SK-N-SH treated with all-trans-retinoic acid at 6 μM for 48 hours (cell line): ENCODE measurements at regions not wholly inside any gene's neighbourhood (a gene's known extent, or its start where the extent isn't known, plus 50 kb on each side); places are given as distances from the start of the nearest gene placed in this dataset.

Experiments
- ATAC-seq: fragments of 200-7000 bp; cut with Tn5 transposase; 3 replicates; pipeline ENCODE4 v1.9.1; 2020; ENCODE audit warnings: mild to moderate bottlenecking, moderate library complexity
- ARNTL ChIP-seq: fragments of 450-650 bp; formaldehyde crosslinking; IDR thresholded peaks from 2 replicates; pipeline ENCODE4 v1.5.0; 2020; ENCODE audit warnings: low read depth, mild to moderate bottlenecking, moderate library complexity, borderline replicate concordance
- BACH2 ChIP-seq: fragments of 250-450 bp; sonication (Bioruptor Pico); IDR thresholded peaks from 2 replicates; pipeline ENCODE4 v1.9.0; 2021; ENCODE audit warnings: mild to moderate bottlenecking, borderline replicate concordance
- ESRRG ChIP-seq: fragments of 250-450 bp; sonication (Bioruptor Pico); IDR thresholded peaks from 2 replicates; pipeline ENCODE4 v1.6.1; 2021; ENCODE audit warnings: mild to moderate bottlenecking
- GLIS3 ChIP-seq: fragments of 250-450 bp; sonication (Bioruptor Pico); IDR thresholded peaks from 2 replicates; pipeline ENCODE4 v1.5.0; 2020; ENCODE audit warnings: mild to moderate bottlenecking, moderate library complexity
- ISL1 ChIP-seq: fragments of 250-450 bp; sonication (Bioruptor Pico); IDR thresholded peaks from 2 replicates; pipeline ENCODE4 v2.1.2; 2022; ENCODE audit warnings: mild to moderate bottlenecking, moderate library complexity
- OSR1 ChIP-seq: fragments of 250-450 bp; sonication (Bioruptor Pico); IDR thresholded peaks from 2 replicates; pipeline ENCODE4 v1.8.0; 2022; ENCODE audit warnings: moderate library complexity, mild to moderate bottlenecking, inconsistent platforms
- RARB ChIP-seq: fragments of 250-450 bp; sonication (Bioruptor Pico); IDR thresholded peaks from 2 replicates; pipeline ENCODE4 v1.8.0; 2021; ENCODE audit warnings: mild to moderate bottlenecking, moderate library complexity
- SNAI2 ChIP-seq: fragments of 250-450 bp; sonication (Bioruptor Pico); IDR thresholded peaks from 2 replicates; pipeline ENCODE4 v1.5.0; 2020; ENCODE audit warnings: mild to moderate bottlenecking, moderate library complexity
- TCF4 ChIP-seq: fragments of 250-450 bp; sonication (Bioruptor Pico); IDR thresholded peaks from 2 replicates; pipeline ENCODE4 v1.8.0; 2021; ENCODE audit warnings: mild to moderate bottlenecking, moderate library complexity, borderline replicate concordance
- TOX ChIP-seq: fragments of 250-450 bp; sonication (Bioruptor Pico); IDR thresholded peaks from 2 replicates; pipeline ENCODE4 v1.8.0; 2021; ENCODE audit warnings: mild to moderate bottlenecking, moderate library complexity, borderline replicate concordance
- ZC3H10 ChIP-seq: fragments of 250-450 bp; sonication (Bioruptor Pico); IDR thresholded peaks from 2 replicates; pipeline ENCODE4 v1.5.1; 2021; ENCODE audit warnings: mild to moderate bottlenecking, moderate library complexity
- ZFP3 ChIP-seq: fragments of 250-450 bp; sonication (Bioruptor Pico); IDR thresholded peaks from 2 replicates; pipeline ENCODE4 v1.5.0; 2020; ENCODE audit warnings: mild to moderate bottlenecking, moderate library complexity
- ZFP30 ChIP-seq: fragments of 450-650 bp; formaldehyde crosslinking; IDR thresholded peaks from 2 replicates; pipeline ENCODE4 v1.5.0; 2022; ENCODE audit warnings: mild to moderate bottlenecking, moderate library complexity
- ZNF565 ChIP-seq: fragments of 450-650 bp; formaldehyde crosslinking; conservative IDR thresholded peaks from 2 replicates; pipeline ENCODE4 v1.5.0; 2020; ENCODE audit warnings: low read depth, mild to moderate bottlenecking, moderate library complexity
- ZNF70 ChIP-seq: fragments of 450-650 bp; formaldehyde crosslinking; IDR thresholded peaks from 2 replicates; pipeline ENCODE4 v1.5.0; 2020; ENCODE audit warnings: mild to moderate bottlenecking, moderate library complexity
- ZNF8 ChIP-seq: fragments of 450-650 bp; formaldehyde crosslinking; IDR thresholded peaks from 2 replicates; pipeline ENCODE4 v1.5.0; 2020; ENCODE audit warnings: mild to moderate bottlenecking, moderate library complexity
- TF ChIP-seq, protein P1 (sequence below): fragments of 250-450 bp; sonication (Bioruptor Pico); IDR thresholded peaks from 2 replicates; pipeline ENCODE4 v1.8.0; 2021; ENCODE audit warnings: low read depth, mild to moderate bottlenecking, moderate library complexity, borderline replicate concordance
- TF ChIP-seq, protein P2 (sequence below): fragments of 250-450 bp; sonication (Bioruptor Pico); IDR thresholded peaks from 2 replicates; pipeline ENCODE4 v1.8.0; 2020; ENCODE audit warnings: mild to moderate bottlenecking, moderate library complexity, borderline replicate concordance
- TF ChIP-seq, protein P3 (sequence below): fragments of 250-450 bp; sonication (Bioruptor Pico); IDR thresholded peaks from 2 replicates; pipeline ENCODE4 v1.5.1; 2021; ENCODE audit warnings: mild to moderate bottlenecking, moderate library complexity
- TF ChIP-seq, protein P4 (sequence below): fragments of 250-450 bp; sonication (Bioruptor Pico); IDR thresholded peaks from 2 replicates; pipeline ENCODE4 v1.5.0; 2020; ENCODE audit warnings: mild to moderate bottlenecking, moderate library complexity
- TF ChIP-seq, protein P5 (sequence below): fragments of 250-450 bp; sonication (Bioruptor Pico); IDR thresholded peaks from 2 replicates; pipeline ENCODE4 v1.5.1; 2020; ENCODE audit warnings: low read depth, mild to moderate bottlenecking, moderate library complexity

DNA sequence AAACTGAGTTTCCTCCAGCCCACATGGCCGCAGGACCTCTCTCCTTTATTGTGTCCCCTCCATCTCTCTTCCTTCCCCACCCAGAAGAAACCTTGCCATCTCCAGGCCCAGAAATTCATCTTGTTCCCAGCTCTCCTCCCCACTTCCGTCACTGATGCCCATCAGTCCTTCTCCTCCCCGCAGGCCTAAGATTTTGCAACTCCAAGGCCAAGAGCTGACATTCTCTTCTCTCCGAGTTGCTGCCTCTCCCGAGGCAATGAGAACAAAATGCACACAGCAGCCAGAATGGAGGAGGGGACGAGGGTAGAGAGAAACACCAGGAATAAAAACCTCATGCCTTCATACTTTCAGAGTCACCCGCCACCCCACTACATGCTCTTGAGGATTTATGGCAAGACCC lies 526.5 kb upstream of the PROK2 start:
- ATAC-seq: no peak
- TF ChIP-seq, protein P1, sequence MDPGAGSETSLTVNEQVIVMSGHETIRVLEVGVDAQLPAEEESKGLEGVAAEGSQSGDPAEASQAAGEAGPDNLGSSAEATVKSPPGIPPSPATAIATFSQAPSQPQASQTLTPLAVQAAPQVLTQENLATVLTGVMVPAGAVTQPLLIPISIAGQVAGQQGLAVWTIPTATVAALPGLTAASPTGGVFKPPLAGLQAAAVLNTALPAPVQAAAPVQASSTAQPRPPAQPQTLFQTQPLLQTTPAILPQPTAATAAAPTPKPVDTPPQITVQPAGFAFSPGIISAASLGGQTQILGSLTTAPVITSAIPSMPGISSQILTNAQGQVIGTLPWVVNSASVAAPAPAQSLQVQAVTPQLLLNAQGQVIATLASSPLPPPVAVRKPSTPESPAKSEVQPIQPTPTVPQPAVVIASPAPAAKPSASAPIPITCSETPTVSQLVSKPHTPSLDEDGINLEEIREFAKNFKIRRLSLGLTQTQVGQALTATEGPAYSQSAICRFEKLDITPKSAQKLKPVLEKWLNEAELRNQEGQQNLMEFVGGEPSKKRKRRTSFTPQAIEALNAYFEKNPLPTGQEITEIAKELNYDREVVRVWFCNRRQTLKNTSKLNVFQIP (CRISPR knock-in tag): no peak
- TF ChIP-seq, protein P2, sequence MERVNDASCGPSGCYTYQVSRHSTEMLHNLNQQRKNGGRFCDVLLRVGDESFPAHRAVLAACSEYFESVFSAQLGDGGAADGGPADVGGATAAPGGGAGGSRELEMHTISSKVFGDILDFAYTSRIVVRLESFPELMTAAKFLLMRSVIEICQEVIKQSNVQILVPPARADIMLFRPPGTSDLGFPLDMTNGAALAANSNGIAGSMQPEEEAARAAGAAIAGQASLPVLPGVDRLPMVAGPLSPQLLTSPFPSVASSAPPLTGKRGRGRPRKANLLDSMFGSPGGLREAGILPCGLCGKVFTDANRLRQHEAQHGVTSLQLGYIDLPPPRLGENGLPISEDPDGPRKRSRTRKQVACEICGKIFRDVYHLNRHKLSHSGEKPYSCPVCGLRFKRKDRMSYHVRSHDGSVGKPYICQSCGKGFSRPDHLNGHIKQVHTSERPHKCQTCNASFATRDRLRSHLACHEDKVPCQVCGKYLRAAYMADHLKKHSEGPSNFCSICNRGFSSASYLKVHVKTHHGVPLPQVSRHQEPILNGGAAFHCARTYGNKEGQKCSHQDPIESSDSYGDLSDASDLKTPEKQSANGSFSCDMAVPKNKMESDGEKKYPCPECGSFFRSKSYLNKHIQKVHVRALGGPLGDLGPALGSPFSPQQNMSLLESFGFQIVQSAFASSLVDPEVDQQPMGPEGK (CRISPR knock-in tag): no peak
- TF ChIP-seq ARNTL (CRISPR knock-in tag): no peak
- TF ChIP-seq ZNF565 (CRISPR knock-in tag): no peak
- no peak for TF ChIP-seq ZNF70 (CRISPR knock-in tag)
- no peak for TF ChIP-seq ZC3H10 (CRISPR knock-in tag)
- TF ChIP-seq ZFP30 (CRISPR knock-in tag): no peak
- TF ChIP-seq ZNF8 (CRISPR knock-in tag): no peak
- TF ChIP-seq TCF4 (CRISPR knock-in tag): no peak
- TF ChIP-seq SNAI2: no peak
- TF ChIP-seq OSR1 (CRISPR knock-in tag): no peak
- TF ChIP-seq, protein P3, sequence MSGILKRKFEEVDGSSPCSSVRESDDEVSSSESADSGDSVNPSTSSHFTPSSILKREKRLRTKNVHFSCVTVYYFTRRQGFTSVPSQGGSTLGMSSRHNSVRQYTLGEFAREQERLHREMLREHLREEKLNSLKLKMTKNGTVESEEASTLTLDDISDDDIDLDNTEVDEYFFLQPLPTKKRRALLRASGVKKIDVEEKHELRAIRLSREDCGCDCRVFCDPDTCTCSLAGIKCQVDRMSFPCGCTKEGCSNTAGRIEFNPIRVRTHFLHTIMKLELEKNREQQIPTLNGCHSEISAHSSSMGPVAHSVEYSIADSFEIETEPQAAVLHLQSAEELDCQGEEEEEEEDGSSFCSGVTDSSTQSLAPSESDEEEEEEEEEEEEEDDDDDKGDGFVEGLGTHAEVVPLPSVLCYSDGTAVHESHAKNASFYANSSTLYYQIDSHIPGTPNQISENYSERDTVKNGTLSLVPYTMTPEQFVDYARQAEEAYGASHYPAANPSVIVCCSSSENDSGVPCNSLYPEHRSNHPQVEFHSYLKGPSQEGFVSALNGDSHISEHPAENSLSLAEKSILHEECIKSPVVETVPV: no peak
- TF ChIP-seq RARB (CRISPR knock-in tag): no peak
- no peak for TF ChIP-seq ISL1 (CRISPR knock-in tag)
- no peak for TF ChIP-seq ZFP3 (CRISPR knock-in tag)
- no peak for TF ChIP-seq BACH2 (CRISPR knock-in tag)
- TF ChIP-seq, protein P4, sequence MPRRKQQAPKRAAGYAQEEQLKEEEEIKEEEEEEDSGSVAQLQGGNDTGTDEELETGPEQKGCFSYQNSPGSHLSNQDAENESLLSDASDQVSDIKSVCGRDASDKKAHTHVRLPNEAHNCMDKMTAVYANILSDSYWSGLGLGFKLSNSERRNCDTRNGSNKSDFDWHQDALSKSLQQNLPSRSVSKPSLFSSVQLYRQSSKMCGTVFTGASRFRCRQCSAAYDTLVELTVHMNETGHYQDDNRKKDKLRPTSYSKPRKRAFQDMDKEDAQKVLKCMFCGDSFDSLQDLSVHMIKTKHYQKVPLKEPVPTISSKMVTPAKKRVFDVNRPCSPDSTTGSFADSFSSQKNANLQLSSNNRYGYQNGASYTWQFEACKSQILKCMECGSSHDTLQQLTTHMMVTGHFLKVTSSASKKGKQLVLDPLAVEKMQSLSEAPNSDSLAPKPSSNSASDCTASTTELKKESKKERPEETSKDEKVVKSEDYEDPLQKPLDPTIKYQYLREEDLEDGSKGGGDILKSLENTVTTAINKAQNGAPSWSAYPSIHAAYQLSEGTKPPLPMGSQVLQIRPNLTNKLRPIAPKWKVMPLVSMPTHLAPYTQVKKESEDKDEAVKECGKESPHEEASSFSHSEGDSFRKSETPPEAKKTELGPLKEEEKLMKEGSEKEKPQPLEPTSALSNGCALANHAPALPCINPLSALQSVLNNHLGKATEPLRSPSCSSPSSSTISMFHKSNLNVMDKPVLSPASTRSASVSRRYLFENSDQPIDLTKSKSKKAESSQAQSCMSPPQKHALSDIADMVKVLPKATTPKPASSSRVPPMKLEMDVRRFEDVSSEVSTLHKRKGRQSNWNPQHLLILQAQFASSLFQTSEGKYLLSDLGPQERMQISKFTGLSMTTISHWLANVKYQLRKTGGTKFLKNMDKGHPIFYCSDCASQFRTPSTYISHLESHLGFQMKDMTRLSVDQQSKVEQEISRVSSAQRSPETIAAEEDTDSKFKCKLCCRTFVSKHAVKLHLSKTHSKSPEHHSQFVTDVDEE: no peak
- TF ChIP-seq, all 23 proteins: peak for 0

DNA sequence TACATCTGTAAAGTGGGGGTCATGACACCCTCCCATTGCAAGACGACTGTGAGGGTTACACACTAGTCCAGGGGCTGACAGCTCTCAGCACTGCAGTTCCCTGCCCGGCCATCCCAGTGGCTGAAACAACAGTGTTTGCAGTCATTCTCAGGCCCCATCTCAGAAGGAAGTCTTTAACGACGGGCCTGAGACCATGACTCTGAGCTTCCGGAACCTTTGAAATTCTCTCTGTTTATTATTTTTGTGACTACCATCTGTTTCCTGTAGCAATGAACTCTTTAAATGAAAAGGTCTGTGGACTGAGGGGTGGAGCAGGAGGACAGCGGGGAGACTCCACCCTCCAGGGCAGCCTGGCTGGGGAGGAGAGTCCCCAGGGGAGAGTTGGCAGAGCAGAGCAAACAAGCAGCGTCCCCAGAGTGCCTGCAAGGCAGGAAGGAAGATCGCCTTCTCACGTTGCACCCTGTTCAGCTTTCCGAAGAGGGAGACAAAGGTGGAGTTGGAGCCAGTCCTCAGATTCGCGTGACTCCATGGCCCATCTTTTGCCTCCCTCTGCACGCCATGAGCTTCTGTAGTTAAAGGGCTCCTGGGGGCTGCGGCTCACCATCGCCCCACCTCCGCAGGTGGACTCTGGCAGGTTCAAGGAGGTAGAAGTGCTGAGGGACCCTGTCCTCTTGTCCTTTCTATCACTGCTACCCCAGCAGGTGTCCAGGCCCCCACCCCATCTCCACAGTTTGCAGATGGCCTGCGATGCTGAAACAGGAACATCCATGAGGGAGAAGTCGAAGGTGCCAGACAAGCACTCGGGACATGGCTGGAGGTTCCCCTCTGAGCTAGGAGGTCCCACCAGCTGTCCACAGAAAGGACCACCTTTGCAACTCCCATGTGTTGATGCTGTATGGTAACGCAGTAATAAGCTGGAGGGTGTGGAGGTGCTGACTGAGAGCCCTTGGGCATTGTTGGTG lies 525.8 kb upstream of the PROK2 start:
- ATAC-seq: peak; percentile 66

More for the DNA sequence above, 525.8 kb upstream of the PROK2 start:
- no peak for TF ChIP-seq OSR1 (CRISPR knock-in tag)
- TF ChIP-seq ESRRG: no peak
- TF ChIP-seq, protein P1 (CRISPR knock-in tag): no peak
- no peak for TF ChIP-seq ZFP30 (CRISPR knock-in tag)
- TF ChIP-seq, protein P2 (CRISPR knock-in tag): no peak
- TF ChIP-seq TOX (CRISPR knock-in tag): no peak
- TF ChIP-seq ISL1 (CRISPR knock-in tag): no peak
- TF ChIP-seq, protein P3: no peak
- no peak for TF ChIP-seq ZFP3 (CRISPR knock-in tag)
- TF ChIP-seq ZC3H10 (CRISPR knock-in tag): no peak
- TF ChIP-seq ZNF70 (CRISPR knock-in tag): no peak
- TF ChIP-seq ZNF8 (CRISPR knock-in tag): no peak
- no peak for TF ChIP-seq RARB (CRISPR knock-in tag)
- TF ChIP-seq GLIS3 (CRISPR knock-in tag): no peak
- TF ChIP-seq ARNTL (CRISPR knock-in tag): no peak
- TF ChIP-seq, protein P5, sequence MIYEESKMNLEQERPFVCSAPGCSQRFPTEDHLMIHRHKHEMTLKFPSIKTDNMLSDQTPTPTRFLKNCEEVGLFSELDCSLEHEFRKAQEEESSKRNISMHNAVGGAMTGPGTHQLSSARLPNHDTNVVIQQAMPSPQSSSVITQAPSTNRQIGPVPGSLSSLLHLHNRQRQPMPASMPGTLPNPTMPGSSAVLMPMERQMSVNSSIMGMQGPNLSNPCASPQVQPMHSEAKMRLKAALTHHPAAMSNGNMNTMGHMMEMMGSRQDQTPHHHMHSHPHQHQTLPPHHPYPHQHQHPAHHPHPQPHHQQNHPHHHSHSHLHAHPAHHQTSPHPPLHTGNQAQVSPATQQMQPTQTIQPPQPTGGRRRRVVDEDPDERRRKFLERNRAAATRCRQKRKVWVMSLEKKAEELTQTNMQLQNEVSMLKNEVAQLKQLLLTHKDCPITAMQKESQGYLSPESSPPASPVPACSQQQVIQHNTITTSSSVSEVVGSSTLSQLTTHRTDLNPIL (CRISPR knock-in tag): no peak
- no peak for TF ChIP-seq TCF4 (CRISPR knock-in tag)
- no peak for TF ChIP-seq ZNF565 (CRISPR knock-in tag)
